Neuronal stem cell (in vitro differentiated cells): ENCODE measurements at regions not wholly inside any gene's neighbourhood (a gene's known extent, or its start where the extent isn't known, plus 50 kb on each side); places are given as distances from the start of the nearest gene placed in this dataset.

Source experiments
- DNase-seq: peaks from one replicate; pipeline ENCODE4 v3.0.0-alpha.2; 2013; ENCODE audit warnings: low spot score
- H2AFZ ChIP-seq: one replicate; pipeline ENCODE4 v1.6.1; 2013; ENCODE audit warnings: mild to moderate bottlenecking, low read length, inconsistent platforms
- H2AK5ac ChIP-seq: 2 replicates; pipeline ENCODE4 v1.6.1; 2013; ENCODE audit warnings: low read depth, mild to moderate bottlenecking, inconsistent platforms, low read length, moderate library complexity, mixed read lengths
- H2BK120ac ChIP-seq: 2 replicates; pipeline ENCODE4 v1.6.1; 2013; ENCODE audit warnings: low read depth, mild to moderate bottlenecking, inconsistent platforms, low read length, moderate library complexity, mixed read lengths
- H2BK12ac ChIP-seq: one replicate; pipeline ENCODE4 v1.6.1; 2013; ENCODE audit warnings: low read length, inconsistent platforms
- H2BK15ac ChIP-seq: 2 replicates; pipeline ENCODE4 v1.6.1; 2013; ENCODE audit warnings: mild to moderate bottlenecking, low read length, inconsistent platforms, mixed read lengths
- H2BK5ac ChIP-seq: one replicate; pipeline ENCODE4 v1.6.1; 2013; ENCODE audit warnings: inconsistent platforms, mild to moderate bottlenecking, low read length, moderate library complexity
- H3K14ac ChIP-seq: one replicate; pipeline ENCODE4 v1.6.1; 2013; ENCODE audit warnings: low read length, inconsistent platforms
- H3K18ac ChIP-seq: 2 replicates; pipeline ENCODE4 v1.6.1; 2013; ENCODE audit warnings: low read length, inconsistent platforms
- H3K23ac ChIP-seq: 2 replicates; pipeline ENCODE4 v1.6.1; 2013; ENCODE audit warnings: low read depth, mild to moderate bottlenecking, mixed read lengths, low read length, inconsistent platforms; ENCODE audit not compliant: poor library complexity
- H3K27ac ChIP-seq: replicated peaks from 3 replicates; pipeline ENCODE4 v1.5.1; 2013; ENCODE audit warnings: low read length, inconsistent platforms
- H3K27me3 ChIP-seq, 3 experiments: 2 replicates each; pipeline ENCODE4 v1.6.1; 2013; ENCODE audit warnings: low read length in 3 of 3, mild to moderate bottlenecking in 2 of 3, inconsistent platforms in 1 of 3, low read depth in 1 of 3, mixed read lengths in 1 of 3, moderate library complexity in 1 of 3; ENCODE audit not compliant: control insufficient read depth in 3 of 3, insufficient read depth in 3 of 3
- H3K36me3 ChIP-seq, 2 donors: replicated peaks in 1 of 2; 2 replicates each; pipeline ENCODE4 v1.6.1; 2013; ENCODE audit warnings: low read length in 2 of 2; ENCODE audit not compliant: control insufficient read depth in 2 of 2, insufficient read depth in 2 of 2
- H3K4ac ChIP-seq: 2 replicates; pipeline ENCODE4 v1.6.1; 2013; ENCODE audit warnings: inconsistent platforms, mild to moderate bottlenecking, low read length, moderate library complexity
- H3K4me1 ChIP-seq, 2 donors: 1 replicate in 1 of 2; 2 replicates in 1 of 2; pipeline ENCODE4 v1.6.1; 2013; ENCODE audit warnings: low read length in 2 of 2, low read depth in 1 of 2; ENCODE audit not compliant: control insufficient read depth in 2 of 2, insufficient read depth in 1 of 2
- H3K4me2 ChIP-seq: one replicate; pipeline ENCODE4 v1.6.1; 2013; ENCODE audit warnings: mild to moderate bottlenecking, low read length, inconsistent platforms; ENCODE audit not compliant: insufficient read depth, poor library complexity, severe bottlenecking
- H3K4me3 ChIP-seq, 2 donors: 2 replicates each; pipeline ENCODE4 v1.5.1; 2013; ENCODE audit warnings: low read length in 2 of 2, mild to moderate bottlenecking in 2 of 2, inconsistent platforms in 1 of 2, moderate library complexity in 1 of 2
- H3K79me1 ChIP-seq: one replicate; pipeline ENCODE4 v1.6.1; 2013; ENCODE audit warnings: low read depth, mild to moderate bottlenecking, inconsistent platforms, low read length, moderate library complexity
- H3K9ac ChIP-seq: one replicate; pipeline ENCODE4 v1.6.1; 2013; ENCODE audit warnings: mild to moderate bottlenecking, low read depth, low read length, inconsistent platforms; ENCODE audit not compliant: poor library complexity
- H3K9me3 ChIP-seq, 2 donors: replicated peaks in 1 of 2; 2 replicates each; pipeline versions ENCODE3 to v1.6.1; 2013; ENCODE audit warnings: low read length in 2 of 2, mild to moderate bottlenecking in 2 of 2, inconsistent platforms in 1 of 2, low read depth in 1 of 2, mixed read lengths in 1 of 2, moderate library complexity in 1 of 2; ENCODE audit not compliant: control insufficient read depth in 2 of 2, insufficient read depth in 1 of 2
- H4K8ac ChIP-seq: one replicate; pipeline ENCODE4 v1.6.1; 2013; ENCODE audit warnings: low read depth, mild to moderate bottlenecking, inconsistent platforms, low read length, moderate library complexity
- H4K91ac ChIP-seq: one replicate; pipeline ENCODE4 v1.6.1; 2013; ENCODE audit warnings: low read length, low read depth, mild to moderate bottlenecking, inconsistent platforms; ENCODE audit not compliant: poor library complexity
- WGBS, 2 donors: extraction: QIAGEN DNeasy Blood & Tissue Kit; methylation state at CpG; one replicate each; pipeline ENCODE4 v1.1.7; 2013; ENCODE audit warnings: missing lambda C conversion rate in 2 of 2, mixed read lengths in 1 of 2; ENCODE audit not compliant: insufficient read length in 2 of 2, insufficient replicate concordance in 1 of 2; ENCODE audit errors: extremely low coverage in 2 of 2; 5-methylcytosine and 5-hydroxymethylcytosine counted together

- no peak overlapping the region for H3K4ac ChIP-seq
- no peak overlapping the region for H3K18ac ChIP-seq
- no peak overlapping the region for H4K91ac ChIP-seq
- H2BK12ac ChIP-seq, result no peak overlapping the region
- no peaks in the 10 kb centered on the region for H3K27me3 ChIP-seq
- H2AFZ ChIP-seq, result no peak overlapping the region
- WGBS, 2 donors, result no CpG with 5 or more reads among the region's 4 CpGs
- H3K36me3 ChIP-seq, result no peaks in the 10 kb centered on the region
- no peak overlapping the region for H3K4me2 ChIP-seq
- no peak overlapping the region for H4K8ac ChIP-seq
- H3K23ac ChIP-seq, result no peak overlapping the region
- H2BK15ac ChIP-seq, result no peak overlapping the region
- H3K27ac ChIP-seq, result no peak overlapping the region
- no peak overlapping the region for H2BK5ac ChIP-seq
- no peak overlapping the region for H3K9ac ChIP-seq
- H3K14ac ChIP-seq, result no peak overlapping the region
- H3K79me1 ChIP-seq, result no peaks in the 10 kb centered on the region
- no peak overlapping the region for H2BK120ac ChIP-seq
- peaks cover 0 to 6% of the 10 kb centered on the region in 2 donors for H3K4me1 ChIP-seq
- no peaks in the 10 kb centered on the region for H3K9me3 ChIP-seq
- no peak for DNase-seq
- H3K4me3 ChIP-seq, result no peak overlapping the region
- no peak overlapping the region for H2AK5ac ChIP-seq
Measured at GRCh38 chr2:226656367-226656766, 143.3 kb downstream of the IRS1 start.

DNA sequence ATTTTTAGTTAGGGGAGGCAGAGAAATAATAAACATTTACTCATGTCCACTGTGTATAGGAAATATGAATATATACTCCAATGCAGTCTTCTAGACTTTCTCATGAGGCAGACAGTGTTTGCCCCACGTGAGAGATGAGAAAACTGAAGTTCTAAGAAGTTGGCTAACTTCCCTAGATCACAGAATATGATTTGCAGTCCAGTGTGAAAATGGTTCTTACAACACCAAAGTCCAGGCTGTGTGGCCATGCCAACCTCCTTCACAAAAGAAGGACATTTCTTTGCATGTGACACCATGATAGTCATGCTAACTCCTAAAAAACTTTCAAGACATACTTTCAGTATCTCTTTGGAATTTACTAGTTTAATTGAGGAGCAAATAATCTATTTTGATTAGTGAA lies 143.7 kb downstream of the IRS1 start:
- Histone ChIP-seq H3K4me1 (peaks cover 0 to 6% of the 10 kb centered on the region in 2 donors), H3K9ac (no peak overlapping the region), H2AK5ac (no peak overlapping the region), H2BK5ac (no peak overlapping the region), H3K27ac (no peak overlapping the region), H3K27me3 (no peaks in the 10 kb centered on the region), H3K9me3 (no peaks in the 10 kb centered on the region), H3K4me2 (no peak overlapping the region), H2AFZ (no peak overlapping the region), H3K79me1 (no peaks in the 10 kb centered on the region), H3K4me3 (no peak overlapping the region), H2BK15ac (no peak overlapping the region), H3K14ac (no peak overlapping the region), H3K23ac (no peak overlapping the region), H4K91ac (no peak overlapping the region), H4K8ac (no peak overlapping the region), H3K18ac (no peak overlapping the region), H2BK120ac (no peak overlapping the region), H2BK12ac (no peak overlapping the region), H3K4ac (no peak overlapping the region), H3K36me3 (no peaks in the 10 kb centered on the region)
- no peak for DNase-seq
- no CpG with 5 or more reads among the region's 1 CpG for WGBS, 2 donors

DNA sequence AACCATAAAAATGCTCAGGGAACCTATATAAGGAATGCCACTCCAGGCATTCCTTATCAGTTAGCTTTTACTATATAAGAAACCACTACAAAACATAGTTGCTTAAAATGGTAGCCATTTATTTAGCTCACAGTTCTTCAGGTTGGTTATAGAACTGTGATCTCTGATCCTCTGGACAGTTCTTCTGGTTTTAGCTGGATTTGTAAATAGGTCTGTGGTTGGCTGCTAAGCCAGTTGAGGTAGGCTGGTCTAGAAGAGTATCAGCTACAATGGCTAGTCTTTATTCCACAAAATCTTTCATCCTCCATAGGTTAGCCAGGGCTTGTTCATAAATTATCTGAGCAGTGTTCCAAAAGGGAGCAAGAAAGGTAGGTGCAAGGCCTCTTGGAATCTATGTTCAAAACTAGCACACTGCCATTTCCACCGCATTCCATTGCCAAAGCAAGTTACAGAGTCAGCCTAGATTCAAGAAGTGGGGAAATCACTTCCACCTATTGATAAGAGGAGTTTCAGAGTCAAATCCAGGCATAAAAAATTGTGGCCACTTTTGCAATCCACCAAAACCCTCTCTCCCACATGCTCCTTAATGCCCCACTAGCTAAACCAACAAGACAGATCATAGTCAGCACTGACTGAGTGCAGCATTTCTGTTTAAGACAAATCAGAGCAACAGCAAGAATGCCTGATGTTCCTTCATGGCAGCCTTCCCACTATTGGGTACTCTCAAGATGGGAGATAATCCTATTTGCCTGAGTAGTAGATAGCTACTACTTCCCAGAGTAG lies 146.4 kb downstream of the IRS1 start:
- Histone ChIP-seq H3K36me3 (no peaks in the 10 kb centered on the region), H2BK12ac (no peak overlapping the region)

GRCh38 chr2:226652369-226652768 lies 147.3 kb downstream of the IRS1 start:
- no peak overlapping the region for H3K4ac ChIP-seq
- H3K23ac ChIP-seq, result no peak overlapping the region
- H2BK120ac ChIP-seq, result no peak overlapping the region
- H3K14ac ChIP-seq, result no peak overlapping the region
- WGBS, 2 donors, result no CpG with 5 or more reads among the region's 4 CpGs
- H3K79me1 ChIP-seq, result no peaks in the 10 kb centered on the region
- H4K8ac ChIP-seq, result no peak overlapping the region
- peaks cover 5 to 10% of the 10 kb centered on the region in 2 donors for H3K9me3 ChIP-seq
- H3K27ac ChIP-seq, result no peak overlapping the region
- no peak overlapping the region for H3K4me3 ChIP-seq
- H2BK15ac ChIP-seq, result no peak overlapping the region
- H2AFZ ChIP-seq, result no peak overlapping the region
- H2AK5ac ChIP-seq, result no peak overlapping the region
- no peaks in the 10 kb centered on the region for H3K27me3 ChIP-seq
- no peak overlapping the region for H3K4me2 ChIP-seq
- H3K36me3 ChIP-seq, result no peaks in the 10 kb centered on the region
- H2BK12ac ChIP-seq, result no peak overlapping the region
- H4K91ac ChIP-seq, result no peak overlapping the region
- DNase-seq, result no peak
- no peak overlapping the region for H2BK5ac ChIP-seq
- no peak overlapping the region for H3K18ac ChIP-seq
- no peak overlapping the region for H3K9ac ChIP-seq
- H3K4me1 ChIP-seq, result peaks cover 5 to 14% of the 10 kb centered on the region in 2 donors

More for the DNA sequence above, 146.4 kb downstream of the IRS1 start:
- H3K27ac ChIP-seq, result no peak overlapping the region
- H2BK15ac ChIP-seq, result no peak overlapping the region
- no peak overlapping the region for H4K8ac ChIP-seq
- H2AK5ac ChIP-seq, result no peak overlapping the region
- no peak overlapping the region for H3K18ac ChIP-seq
- no peak overlapping the region for H3K23ac ChIP-seq
- H3K4me3 ChIP-seq, result no peak overlapping the region
- H3K4ac ChIP-seq, result no peak overlapping the region
- no peak overlapping the region for H3K9ac ChIP-seq
- H2AFZ ChIP-seq, result no peak overlapping the region
- H2BK5ac ChIP-seq, result no peak overlapping the region
- H2BK120ac ChIP-seq, result no peak overlapping the region
- H4K91ac ChIP-seq, result no peak overlapping the region
- peaks cover 5 to 9% of the 10 kb centered on the region in 2 donors for H3K9me3 ChIP-seq
- WGBS, 2 donors, result no CpG with 5 or more reads among the region's 1 CpG
- no peaks in the 10 kb centered on the region for H3K79me1 ChIP-seq
- no peak for DNase-seq
- H3K4me2 ChIP-seq, result no peak overlapping the region
- H3K27me3 ChIP-seq, result no peaks in the 10 kb centered on the region
- no peak overlapping the region for H3K14ac ChIP-seq
- H3K4me1 ChIP-seq, result peaks cover 5 to 14% of the 10 kb centered on the region in 2 donors
